ENCODE measurements at regions not wholly inside any gene's neighbourhood (a gene's known extent, or its start where the extent isn't known, plus 50 kb on each side); places are given as distances from the start of the nearest gene placed in this dataset.

DNA sequence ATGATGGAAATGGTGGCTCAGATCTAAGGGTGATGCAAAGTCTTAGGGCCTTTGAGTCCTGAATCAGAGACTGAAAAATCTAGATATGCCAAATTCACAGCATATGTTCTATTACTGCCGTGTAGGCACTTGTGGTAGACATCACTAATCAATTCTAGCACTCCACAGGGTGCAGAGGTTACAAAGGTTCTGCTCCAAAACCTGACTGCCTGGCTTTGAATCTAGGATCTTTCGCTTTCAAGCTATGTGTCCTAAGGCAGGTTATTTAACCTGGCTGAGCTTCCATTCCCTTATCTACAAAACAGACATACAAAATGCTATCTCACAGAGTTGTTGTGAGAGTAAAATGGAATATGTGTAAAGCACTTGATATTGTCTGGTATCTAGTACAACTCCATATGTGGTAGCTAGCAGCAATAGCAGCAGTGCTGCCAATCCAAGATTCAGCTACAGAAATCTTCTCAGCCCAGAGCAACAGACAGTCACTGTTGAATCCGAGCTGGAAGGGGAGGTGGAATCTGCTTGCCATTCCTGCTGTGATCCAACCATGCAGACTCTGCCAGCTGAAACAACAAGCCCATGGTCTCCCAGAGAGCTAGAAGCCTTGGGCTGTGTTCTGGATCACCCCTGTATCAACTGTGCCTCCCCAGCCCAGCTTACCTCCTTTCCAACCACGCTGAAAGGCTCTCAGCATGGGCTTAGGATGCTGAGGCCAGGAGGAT lies 206.9 kb downstream of the TFAP2C start:
- DNase-seq (ENCODE audit: low spot score) = no peak

DNA sequence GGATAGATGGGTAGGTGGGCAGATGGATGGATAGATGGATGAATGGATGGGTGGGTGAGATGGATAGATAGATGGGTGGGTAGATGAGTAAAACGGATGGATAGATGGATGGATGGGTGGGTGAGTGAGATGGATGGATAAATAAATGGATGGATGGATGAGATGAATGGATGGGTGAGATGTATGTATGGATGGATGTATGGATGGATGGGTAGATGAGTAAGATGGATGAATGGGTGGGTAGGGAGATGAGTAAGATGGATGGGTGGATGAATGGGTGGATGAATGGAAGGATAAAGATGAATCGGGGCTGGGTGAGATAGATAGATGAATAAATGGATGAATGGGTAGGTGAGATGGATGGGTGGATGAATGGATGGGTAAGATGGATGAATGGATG lies 210.1 kb downstream of the TFAP2C start:
- no peak for DNase-seq (ENCODE audit: low spot score)

DNA sequence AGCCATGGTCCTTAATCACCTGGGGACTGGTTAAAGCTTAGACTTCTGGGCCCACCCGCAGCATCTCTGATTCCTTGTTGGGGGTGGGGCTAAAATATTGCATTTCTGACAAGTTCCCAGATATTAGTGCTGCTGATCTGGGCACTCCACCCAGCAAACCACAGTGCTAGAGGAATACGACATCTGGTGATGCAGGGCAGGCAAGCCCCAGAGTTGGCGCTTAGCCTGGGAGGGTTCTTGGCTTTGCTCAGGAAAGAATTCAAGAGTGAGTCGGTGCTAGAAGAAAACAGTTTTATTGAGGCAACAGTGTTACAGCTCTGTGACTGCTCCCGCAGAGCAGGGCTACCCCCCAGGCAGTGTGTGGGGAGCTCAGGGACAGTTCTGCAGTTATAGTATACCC lies 210.7 kb downstream of the TFAP2C start:
- no peak for DNase-seq (ENCODE audit: low spot score)

DNA sequence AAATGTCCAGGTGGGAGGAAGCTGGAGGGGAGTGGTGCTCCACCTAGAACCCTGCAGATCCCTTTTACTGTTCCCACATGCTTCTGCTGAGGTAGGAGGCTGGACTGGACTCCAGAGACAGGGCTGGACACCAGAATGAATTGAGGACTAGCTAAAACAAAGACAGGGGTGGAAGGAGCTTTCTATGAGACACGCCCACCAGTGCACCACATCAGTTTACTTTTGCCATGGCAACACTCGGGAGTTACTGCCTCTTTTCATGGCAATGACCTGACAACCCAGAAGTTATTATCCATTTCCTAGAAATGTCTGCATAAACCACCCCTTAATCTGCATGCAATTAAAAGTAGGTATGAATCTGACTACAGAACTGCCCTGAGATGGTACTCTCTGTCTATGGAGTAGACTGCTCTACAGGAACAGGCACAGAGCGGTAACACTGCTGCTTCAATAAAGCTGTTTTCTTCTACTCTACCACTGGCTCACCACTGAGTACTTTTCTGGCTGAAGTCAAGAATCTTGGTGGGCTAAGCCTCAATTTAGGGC lies 211.7 kb downstream of the TFAP2C start:
- no peak for DNase-seq (ENCODE audit: low spot score)

DNA sequence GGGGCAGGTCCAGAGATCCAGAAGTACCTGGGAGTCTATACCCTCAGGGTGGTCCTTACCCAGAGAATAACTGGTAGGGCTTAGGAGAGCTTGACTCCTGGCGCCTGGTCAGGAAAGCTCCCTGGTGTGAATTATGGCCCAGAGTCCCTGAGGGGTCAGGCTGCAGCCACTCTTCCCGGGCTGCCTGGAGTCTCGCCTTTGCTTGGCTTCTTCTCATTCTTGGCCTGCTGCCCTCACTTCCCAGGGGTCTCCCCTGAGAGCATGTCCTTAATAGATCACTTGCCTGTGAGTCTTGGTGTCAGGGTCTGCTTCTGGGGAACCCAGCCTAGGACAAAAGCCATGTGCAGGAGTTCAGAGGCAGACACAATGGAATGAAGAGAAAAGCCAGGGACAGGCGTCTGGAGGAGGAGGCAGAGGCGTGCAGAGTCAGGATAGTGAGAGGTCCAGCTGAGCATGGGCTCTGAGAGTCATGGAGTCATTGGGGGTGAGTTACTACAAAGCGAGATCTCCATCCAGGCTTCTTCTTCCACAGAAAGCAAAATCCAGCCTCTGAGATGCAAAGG lies 212.3 kb downstream of the TFAP2C start:
- no peak for DNase-seq (ENCODE audit: low spot score)

DNA sequence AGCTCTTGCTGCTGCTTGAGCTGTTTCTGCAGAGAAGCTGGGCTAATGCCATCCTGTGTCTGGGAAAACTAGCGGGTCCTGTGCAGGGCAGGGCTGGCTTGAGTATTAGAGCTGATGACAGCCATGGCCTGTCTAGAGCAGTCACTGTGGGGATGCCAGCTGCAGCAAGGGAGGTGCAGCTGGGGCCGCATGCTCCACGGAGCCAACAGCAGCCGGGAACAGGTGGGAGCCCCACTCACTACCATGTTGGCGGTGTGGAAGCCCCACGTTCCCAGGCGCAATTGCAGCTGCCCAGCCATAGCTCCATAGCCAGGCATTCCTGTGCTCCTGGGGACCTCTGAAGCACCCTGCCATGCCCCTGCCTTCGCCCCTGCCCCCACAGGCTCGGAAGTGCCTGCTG lies 212.9 kb downstream of the TFAP2C start:
- no peak for DNase-seq (ENCODE audit: low spot score)

DNA sequence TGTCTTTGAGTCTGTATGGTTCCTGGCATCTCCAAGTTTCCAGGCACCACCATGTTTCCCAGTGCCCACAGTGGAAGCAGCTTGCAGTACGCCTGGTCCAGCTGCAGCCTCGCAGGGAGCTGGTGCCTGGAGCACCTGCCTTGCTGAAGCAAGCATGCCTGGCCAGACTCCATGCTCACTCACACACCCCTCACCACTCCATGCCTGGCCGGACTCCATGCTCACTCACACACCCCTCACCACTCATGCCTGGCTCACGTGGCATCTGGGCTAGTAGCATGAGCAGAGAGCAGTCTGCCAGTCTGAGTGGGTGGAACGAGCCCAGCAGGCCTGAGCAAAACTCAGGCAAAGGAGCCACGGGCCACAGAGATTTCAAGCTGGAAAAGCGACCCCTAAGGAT lies 214.3 kb downstream of the TFAP2C start:
- no peak for DNase-seq (ENCODE audit: low spot score)

DNA sequence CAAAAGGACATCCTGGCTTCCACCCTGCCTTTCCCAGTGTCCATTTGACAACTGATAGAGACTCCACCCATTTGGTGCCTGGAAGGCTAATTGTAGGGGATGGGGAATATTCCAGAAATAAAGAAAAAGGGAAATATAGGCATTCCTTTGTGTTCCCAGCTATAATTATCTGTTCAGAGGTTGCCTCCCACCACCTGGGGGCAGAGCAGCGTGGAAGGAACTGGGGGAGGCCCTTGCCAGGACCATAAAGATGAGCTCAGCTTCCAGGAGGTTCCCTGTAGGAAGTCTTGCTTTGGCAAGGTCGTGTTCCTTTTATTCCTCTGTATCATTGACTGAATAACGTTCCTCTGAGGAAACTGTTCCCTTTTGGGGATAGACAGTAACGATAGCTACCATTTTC lies 214.7 kb downstream of the TFAP2C start:
- DNase-seq (ENCODE audit: low spot score) = no peak

DNA sequence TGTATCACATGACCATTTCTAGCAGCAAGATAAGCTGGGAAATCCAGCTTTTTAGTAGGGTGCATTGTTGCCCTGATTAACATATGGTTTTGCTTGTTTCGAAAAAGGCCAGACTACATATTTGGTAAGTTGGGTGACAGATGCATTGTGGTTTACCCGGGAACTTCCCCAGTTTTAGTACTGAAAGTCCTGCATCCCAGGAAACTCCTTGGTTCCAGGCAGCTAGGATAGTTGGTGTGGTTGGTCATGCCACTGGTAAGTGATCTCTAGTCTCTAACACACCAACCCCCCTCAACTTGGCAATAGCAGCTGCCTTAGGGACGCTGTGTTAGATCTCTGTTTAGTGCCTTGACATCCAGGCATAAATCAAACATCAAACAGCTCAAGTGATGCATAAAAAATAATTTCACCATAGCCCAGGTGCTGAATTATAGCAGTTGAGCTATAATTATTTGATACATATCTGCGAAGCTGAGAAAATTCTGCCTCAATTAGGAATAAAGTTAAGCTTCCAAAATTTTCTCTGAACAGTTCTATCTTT lies 216.5 kb downstream of the TFAP2C start:
- DNase-seq (ENCODE audit: low spot score) = no peak

DNA sequence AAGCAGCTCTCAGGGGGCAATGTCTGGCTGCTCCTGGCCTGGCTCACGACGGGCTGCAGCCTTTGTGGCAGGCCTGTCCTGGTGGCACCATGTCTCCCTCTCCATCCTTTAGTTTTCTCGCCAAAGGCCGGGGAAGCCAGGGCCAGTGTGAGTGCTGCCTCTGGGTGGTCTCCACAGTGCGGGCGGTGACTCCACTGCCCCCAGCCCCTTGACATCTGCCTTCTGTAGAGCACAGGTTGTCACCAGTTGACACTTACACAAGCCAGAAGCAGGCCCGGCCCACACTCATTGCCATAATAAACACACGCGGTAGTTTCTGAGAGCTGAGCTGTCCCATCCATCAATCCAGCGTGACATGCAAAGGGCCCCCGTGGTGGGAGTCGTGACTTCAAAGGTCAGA lies 219.5 kb downstream of the TFAP2C start:
- no peak for DNase-seq (ENCODE audit: low spot score)

DNA sequence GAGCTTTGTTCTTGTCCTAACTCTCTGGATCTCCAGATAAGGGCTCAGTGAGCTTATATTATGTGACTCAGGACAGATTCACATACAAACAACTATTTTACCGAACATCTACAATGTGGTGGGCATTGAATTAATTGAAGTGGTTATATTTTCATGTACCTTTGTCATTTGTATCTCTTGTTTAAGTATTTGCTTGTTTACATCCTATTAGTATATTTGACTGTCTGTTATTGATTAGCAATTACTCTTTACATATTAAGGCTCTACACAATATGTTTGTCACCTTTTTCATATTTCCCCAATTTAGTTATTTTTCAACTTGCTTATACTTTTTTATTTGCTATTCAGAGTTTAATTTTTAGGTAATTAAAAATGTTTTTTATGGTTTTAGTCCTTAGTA lies 222.4 kb downstream of the TFAP2C start:
- no peak for DNase-seq (ENCODE audit: low spot score)

DNA sequence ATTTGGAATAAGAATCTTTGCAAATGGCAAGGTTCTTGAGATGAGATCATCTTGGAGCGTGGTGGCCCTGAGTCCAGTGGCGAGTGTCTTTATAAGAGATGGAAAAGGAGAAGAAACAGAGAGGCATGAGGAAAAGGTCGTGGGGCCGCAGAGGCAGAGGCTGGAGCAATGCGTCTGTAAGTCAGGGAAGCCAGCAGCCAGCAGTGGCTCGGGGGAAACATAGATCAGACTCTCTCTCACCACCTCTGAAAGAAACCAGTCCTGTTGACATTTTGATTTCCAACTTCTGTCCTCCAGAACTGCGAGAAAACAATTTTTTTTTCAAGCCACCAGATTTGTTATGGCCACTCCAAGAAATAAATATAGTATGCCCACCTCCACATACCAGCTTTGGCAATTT lies 226.6 kb downstream of the TFAP2C start:
- DNase-seq (ENCODE audit: low spot score) = no peak

DNA sequence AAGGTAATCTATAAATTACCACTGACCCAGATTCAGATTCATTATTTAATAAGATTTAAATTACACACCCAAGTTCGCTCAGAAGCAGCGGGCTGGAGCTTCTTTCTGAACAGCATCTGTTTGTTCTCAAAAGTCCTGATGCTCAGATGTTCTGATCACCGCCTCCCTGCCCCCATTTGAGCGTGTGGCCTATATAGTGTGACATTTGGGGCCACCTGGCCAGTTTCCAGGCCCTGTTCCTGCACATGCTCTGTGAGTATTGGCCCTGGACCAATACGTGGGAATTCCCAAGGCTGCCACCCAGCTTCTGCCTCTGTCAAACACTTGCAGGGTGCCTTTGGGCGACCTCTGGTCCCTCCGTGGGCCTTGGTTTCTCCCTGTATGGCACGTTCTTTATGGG lies 228.8 kb downstream of the TFAP2C start:
- no peak for DNase-seq (ENCODE audit: low spot score)

DNA sequence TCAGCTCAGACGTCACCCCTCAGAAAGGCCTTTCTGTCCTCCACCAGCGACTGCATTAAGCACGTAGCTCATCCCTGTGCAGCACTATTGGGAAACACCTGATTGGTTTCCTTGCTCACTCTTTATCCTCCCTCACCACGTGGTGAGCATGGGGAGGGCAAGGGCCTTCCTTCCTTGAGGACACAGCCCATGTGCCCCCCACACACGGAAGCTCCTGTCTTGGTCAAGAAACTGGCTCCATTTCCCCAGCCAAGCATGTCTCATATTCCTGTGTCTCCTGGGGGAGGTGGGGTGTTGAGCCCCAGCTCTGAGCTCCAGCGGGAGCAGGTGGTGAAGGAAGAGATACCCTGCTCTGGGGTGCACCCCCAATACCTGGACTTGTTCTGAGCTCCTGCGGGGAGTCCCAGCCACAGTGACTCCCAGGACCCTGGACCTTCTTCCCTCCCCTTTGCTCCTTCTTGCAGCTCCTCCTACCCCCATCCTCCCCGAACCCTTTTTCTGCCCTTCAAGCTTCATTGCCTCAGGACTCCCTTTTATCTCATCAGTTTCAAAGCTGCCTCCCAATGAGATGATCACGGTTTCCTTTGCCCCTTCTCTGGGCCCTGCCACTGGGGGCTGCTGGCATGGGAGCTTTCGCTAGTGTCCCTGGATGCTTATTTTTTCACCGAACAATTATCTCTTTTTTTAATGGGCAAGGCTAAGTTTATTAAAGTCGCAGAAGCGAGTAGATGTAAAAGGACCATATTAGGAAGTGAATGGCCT lies 230.1 kb downstream of the TFAP2C start:
- no peak for DNase-seq (ENCODE audit: low spot score)

DNA sequence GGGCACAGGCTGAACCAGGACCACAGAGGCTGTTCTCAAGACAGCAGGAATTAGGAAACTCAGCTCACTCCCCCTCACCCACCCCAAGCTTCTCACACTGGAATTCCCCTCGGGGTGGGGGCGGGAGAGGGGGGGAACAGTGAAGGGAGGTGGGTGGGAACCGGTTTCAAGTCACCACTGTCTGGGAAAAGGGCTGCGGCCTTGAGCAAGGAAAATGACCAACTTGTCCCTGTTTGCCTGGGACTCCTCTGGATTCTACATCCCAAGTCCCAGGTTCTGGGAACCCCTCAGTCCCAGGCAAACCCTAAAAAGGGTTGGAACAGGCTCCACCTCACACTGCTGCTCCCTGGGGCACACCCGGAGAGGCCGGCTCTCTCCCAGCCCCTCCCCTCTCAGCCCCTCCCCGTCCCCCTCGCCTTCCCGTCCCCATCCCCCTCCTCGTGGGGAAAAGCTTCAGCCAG lies 230.7 kb downstream of the TFAP2C start:
- no peak for DNase-seq (ENCODE audit: low spot score)

DNA sequence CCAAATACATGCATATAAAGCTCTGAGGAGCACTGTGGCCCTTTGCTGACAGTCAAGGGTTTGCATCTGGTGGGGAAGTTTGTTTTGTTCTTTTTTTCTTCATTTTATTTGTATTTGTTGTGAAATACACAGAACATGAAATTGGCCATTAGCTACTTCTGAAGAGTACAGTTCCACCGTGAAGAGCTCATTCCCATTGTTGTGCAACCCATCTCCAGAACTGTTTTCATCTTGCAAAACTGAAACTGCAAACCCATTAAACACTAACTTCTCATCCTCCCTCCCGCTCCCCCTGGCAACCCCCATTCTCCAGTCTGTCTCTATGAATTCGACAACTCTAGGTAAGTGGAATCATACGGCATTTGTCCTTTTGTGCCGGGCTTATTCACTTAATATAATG lies 231.3 kb downstream of the TFAP2C start:
- no peak for DNase-seq (ENCODE audit: low spot score)

DNA sequence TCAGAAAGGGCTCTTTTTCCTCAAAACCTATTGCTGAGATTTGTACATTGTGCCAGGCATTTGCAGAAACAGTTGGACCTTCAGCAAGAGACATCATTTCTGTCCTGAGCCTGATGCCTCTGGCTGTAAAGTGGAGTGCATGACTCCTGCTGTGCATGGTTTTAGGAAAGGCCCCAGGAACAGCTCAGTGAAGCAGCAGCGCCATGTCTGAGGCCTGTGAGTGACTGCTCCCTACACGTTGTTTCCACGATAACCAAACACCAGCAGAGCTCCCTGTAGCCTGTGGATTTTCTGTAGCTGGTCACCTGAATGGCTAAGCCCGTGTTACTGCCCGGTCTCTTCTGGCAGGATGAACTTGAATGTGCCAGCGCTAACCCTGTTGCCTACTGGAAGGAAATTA lies 232.5 kb downstream of the TFAP2C start:
- no peak for DNase-seq (ENCODE audit: low spot score)

DNA sequence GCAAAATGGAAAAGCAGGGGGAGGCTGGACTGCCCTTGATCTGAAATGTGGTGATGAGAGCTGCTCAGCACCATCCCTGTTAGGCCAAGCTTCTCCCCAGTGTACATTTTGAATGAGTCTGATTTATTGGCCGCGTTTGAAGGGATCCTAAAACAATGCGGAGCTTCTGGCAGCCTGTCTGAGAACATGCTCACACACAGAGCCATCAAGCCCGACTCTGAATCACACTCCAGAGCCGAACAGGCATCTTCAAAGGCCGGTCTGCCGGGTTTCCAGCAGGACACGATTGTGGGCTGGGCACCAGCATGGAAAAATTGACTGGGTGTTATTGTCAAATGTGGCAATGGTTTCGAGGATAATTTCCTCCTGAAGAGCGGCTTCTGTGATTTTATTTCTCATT lies 235.9 kb downstream of the TFAP2C start:
- DNase-seq (ENCODE audit: low spot score) = no peak

DNA sequence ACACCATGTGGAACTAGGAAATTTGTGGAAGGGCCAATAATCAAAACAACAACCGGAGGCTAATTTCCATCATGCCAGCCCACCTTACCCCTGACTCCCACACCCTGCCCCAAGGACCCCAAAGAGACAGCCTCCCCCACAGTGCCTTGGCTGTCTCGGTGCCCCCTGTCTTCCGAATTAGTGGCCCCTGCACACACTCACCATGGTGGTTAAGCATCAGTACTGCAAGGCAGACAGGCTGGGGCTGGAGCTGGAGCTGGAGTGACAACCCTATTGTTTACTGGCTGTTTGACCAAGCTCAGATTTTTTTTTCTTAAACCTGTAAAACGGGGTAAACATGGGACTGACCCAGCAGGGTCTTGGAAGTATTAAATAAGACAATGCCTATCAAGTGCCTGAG lies 238.0 kb downstream of the TFAP2C start:
- no peak for DNase-seq (ENCODE audit: low spot score)

DNA sequence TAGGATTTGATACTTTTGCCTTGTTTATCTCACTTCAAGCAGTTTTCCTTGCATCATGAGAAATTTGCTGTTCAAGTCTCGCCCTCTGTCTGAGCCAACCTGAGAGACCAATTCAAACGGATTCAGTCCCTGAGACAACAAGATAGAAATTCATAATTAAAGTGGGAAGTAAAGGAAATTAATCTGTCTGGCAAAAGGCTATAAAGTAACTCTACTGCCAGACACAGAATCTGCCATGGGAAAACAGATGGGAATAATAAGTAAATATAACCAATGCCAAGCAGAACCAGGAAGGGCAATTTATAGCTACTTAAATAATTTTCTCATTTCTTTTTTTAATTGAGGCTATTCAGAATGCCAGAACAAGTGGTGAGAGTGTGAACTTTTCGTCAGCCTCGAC lies 239.6 kb downstream of the TFAP2C start:
- DNase-seq (ENCODE audit: low spot score) = no peak

DNA sequence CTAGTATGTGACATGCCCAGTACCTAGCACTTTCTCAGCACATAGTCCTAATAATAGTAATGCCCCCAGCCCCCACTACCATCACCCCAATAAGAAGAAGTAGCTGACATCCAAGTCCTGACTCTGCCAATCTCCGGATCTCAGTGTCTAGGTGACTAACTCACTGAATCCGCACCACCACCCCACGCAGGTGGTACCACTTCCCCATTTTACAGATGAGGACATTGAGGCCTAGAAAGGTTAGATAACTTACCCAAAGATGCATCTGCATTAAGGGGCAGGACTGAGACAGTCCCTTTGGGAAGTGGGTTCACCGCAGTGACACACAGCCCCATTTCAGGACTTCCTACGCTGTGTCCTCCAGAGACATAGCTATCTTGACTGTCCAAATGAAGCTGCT lies 241.2 kb downstream of the TFAP2C start:
- no peak for DNase-seq (ENCODE audit: low spot score)

DNA sequence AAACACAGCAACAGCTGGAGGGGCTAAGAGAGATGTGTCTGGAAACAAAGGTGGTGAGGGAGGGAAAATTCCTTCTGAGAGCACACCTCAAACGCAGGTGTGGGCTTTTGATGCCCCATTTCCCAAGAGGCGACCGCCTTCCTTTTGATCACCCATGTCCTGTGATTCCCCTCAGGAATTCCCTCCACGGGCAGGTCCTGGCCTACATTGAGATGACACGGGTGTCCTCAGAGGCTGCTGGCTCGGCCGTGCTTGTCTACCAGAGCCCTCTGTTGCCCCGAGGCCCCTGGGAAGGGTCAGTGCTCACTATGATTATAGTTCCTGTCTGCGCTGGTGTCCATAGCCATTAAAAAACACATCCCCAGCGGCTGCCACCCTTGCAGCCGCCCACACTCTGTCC lies 242.6 kb downstream of the TFAP2C start:
- DNase-seq (ENCODE audit: low spot score) = no peak

Measured in mucosa of gallbladder (tissue), 1 donor.